GM12878 (cell line): ENCODE measurements at regions not wholly inside any gene's neighbourhood (a gene's known extent, or its start where the extent isn't known, plus 50 kb on each side); places are given as distances from the start of the nearest gene placed in this dataset.

Source experiments
- ATAC-seq: fragments of 200-7000 bp; cut with Tn5 transposase; 3 replicates; pipeline ENCODE4 v1.9.1; 2020; ENCODE audit warnings: mild to moderate bottlenecking, moderate library complexity
- BruUV-seq: library from RNA; stranded (reverse); fragments of 400-500 nt; replicated peaks from 2 replicates; lab custom pipeline; 2021; lab: Mats Ljungman, UMichigan
- CTCF ChIA-PET: fragments of 300-600 bp; sonication (Branson Sonifier 250); formaldehyde crosslinking; extraction: SDS; loops from one replicate; lab custom pipeline; 2021; ENCODE audit warnings: inconsistent platforms; lab: Yijun Ruan, JAX
- POLR2A ChIA-PET: fragments of 350-600 bp; formaldehyde crosslinking; extraction: SDS; loops from one replicate; lab custom pipeline; 2021; ENCODE audit warnings: inconsistent platforms; lab: Charles Lee
- RAD21 ChIA-PET: fragments of 300-600 bp; sonication (Branson Sonifier 250); formaldehyde crosslinking; loops from one replicate; lab custom pipeline; 2023; ENCODE audit warnings: antibody characterized with exemption; ENCODE audit not compliant: unreplicated experiment; lab: Charles Lee
- SMC1A ChIA-PET: fragments of 300-600 bp; sonication (Branson Sonifier 250); formaldehyde crosslinking; loops from one replicate; lab custom pipeline; 2023; ENCODE audit not compliant: unreplicated experiment, uncharacterized antibody; lab: Charles Lee
- DNase-seq: peaks from one replicate; pipeline ENCODE4 v3.0.0-alpha.2; 2011; ENCODE audit warnings: low read depth, low spot score
- FAIRE-seq: peaks from 3 replicates; lab custom pipeline; 2011; peaks lifted over from hg19 to GRCh38; lab: Jason Lieb, UNC
- H2AFZ ChIP-seq: 2 replicates; pipeline ENCODE4 v1.6.0; 2011; ENCODE audit warnings: low read depth, low read length, control low read depth; ENCODE audit not compliant: control insufficient read depth
- H3K27ac ChIP-seq: 2 replicates; pipeline ENCODE4 v1.5.1; 2011; ENCODE audit warnings: control low read depth; ENCODE audit not compliant: control insufficient read depth, insufficient read depth
- H3K27me3 ChIP-seq, 2 experiments: replicated peaks in 1 of 2; 2 replicates each; pipeline versions ENCODE4 v1.6.0 to v1.6.1; 2011; ENCODE audit warnings: low read length in 1 of 2; ENCODE audit not compliant: control insufficient read depth in 2 of 2, insufficient read depth in 2 of 2
- H3K36me3 ChIP-seq, 2 experiments: 2 replicates each; pipeline ENCODE4 v1.5.1; 2011; ENCODE audit warnings: low read length in 1 of 2; ENCODE audit not compliant: control insufficient read depth in 2 of 2, insufficient read depth in 2 of 2
- H3K4me1 ChIP-seq: 2 replicates; pipeline ENCODE4 v1.6.1; 2011; ENCODE audit warnings: mild to moderate bottlenecking, low read length, moderate library complexity, mixed read lengths; ENCODE audit not compliant: control insufficient read depth, insufficient read depth
- H3K4me2 ChIP-seq: 2 replicates; pipeline ENCODE4 v1.6.0; 2011; ENCODE audit warnings: control low read depth; ENCODE audit not compliant: control insufficient read depth, insufficient read depth
- H3K4me3 ChIP-seq: fragments of 200-600 bp; sonication (generic); 2 replicates; pipeline ENCODE4 v1.5.1; 2016
- H3K79me2 ChIP-seq: 2 replicates; pipeline ENCODE4 v1.6.0; 2011; ENCODE audit warnings: low read length; ENCODE audit not compliant: control insufficient read depth, insufficient read depth
- H3K9ac ChIP-seq: 2 replicates; pipeline ENCODE4 v1.8.0; 2011; ENCODE audit warnings: low read length, control low read depth, mixed read lengths; ENCODE audit not compliant: control insufficient read depth, insufficient read depth
- H3K9me3 ChIP-seq: replicated peaks from 3 replicates; pipeline ENCODE4 v1.5.1; 2011; ENCODE audit warnings: mild to moderate bottlenecking, low read length; ENCODE audit not compliant: control insufficient read depth, insufficient read depth
- H4K20me1 ChIP-seq: 2 replicates; pipeline ENCODE4 v1.6.0; 2011; ENCODE audit not compliant: control insufficient read depth, insufficient read depth
- CBX5 ChIP-seq: sonication (generic); IDR thresholded peaks from 2 replicates; pipeline ENCODE4 v1.6.1; 2016; ENCODE audit warnings: low read depth, moderate library complexity, mild to moderate bottlenecking, inconsistent platforms
- SIN3A ChIP-seq: IDR thresholded peaks from 2 replicates; pipeline ENCODE4 v1.6.1; 2012; ENCODE audit warnings: low read depth, low read length, improper control_type of control experiment
- SPI1 ChIP-seq: IDR thresholded peaks from 2 replicates; pipeline ENCODE4 v1.6.1; 2011; ENCODE audit warnings: low read depth, mild to moderate bottlenecking, low read length, moderate library complexity, borderline replicate concordance; ENCODE audit not compliant: insufficient read depth
- ZBTB4 ChIP-seq: fragments of 450-650 bp; formaldehyde crosslinking; IDR thresholded peaks from 2 replicates; pipeline ENCODE4 v1.4.0; 2022; ENCODE audit warnings: mild to moderate bottlenecking, moderate library complexity
- ZNF207 ChIP-seq: fragments of 450-650 bp; IDR thresholded peaks from 2 replicates; pipeline ENCODE4 v1.6.1; 2014; ENCODE audit warnings: antibody characterized with exemption, mild to moderate bottlenecking, borderline replicate concordance
- ZNF384 ChIP-seq: IDR thresholded peaks from 2 replicates; pipeline ENCODE4 v1.6.1; 2012; ENCODE audit warnings: low read depth, mild to moderate bottlenecking, low read length, improper control_type of control experiment, borderline replicate concordance
- WGBS: methylation state at CpG from one replicate; pipeline ENCODE4 v1.1.6; 2016; ENCODE audit warnings: low lambda C conversion rate; ENCODE audit not compliant: insufficient replicate concordance, insufficient coverage; ENCODE audit errors: missing lambda C conversion rate; 5-methylcytosine and 5-hydroxymethylcytosine counted together
- in situ Hi-C: fragments of 300-500 bp; cut with MboI; formaldehyde crosslinking; loops from 9 replicates; pipeline ENCODE4 v1.14.3; 2018; ENCODE audit warnings: mixed read lengths
- intact Hi-C: fragments of 100-400 bp; cut with micrococcal nuclease; formaldehyde crosslinking; loops from one replicate; pipeline ENCODE4 v1.14.2; 2022; ENCODE audit not compliant: unreplicated experiment

- ChIA-PET RAD21 (no interaction called here), SMC1A (interaction anchor here (0.6 kb wide), 1 partner anchor 169 kb away, joined by 3 read pairs; no protein-coding TSS in a partner anchor), CTCF (no interaction called here), POLR2A (no interaction called here)
- 77% methylated on average over 3 of the region's 3 CpGs for WGBS
- no peaks in the 10 kb centered on the region for H3K27me3 ChIP-seq
- no peaks in the 10 kb centered on the region for H4K20me1 ChIP-seq
- no peaks in the 10 kb centered on the region for H3K79me2 ChIP-seq
- H2AFZ ChIP-seq = no peak overlapping the region
- DNase-seq (no peak), ATAC-seq (no peak), FAIRE-seq (no peak)
- intact Hi-C loops = no loop called here
- peaks cover 33% of the 10 kb centered on the region for H3K9me3 ChIP-seq
- H3K36me3 ChIP-seq = no peaks in the 10 kb centered on the region
- H3K4me2 ChIP-seq = no peak overlapping the region
- H3K9ac ChIP-seq = no peak overlapping the region
- H3K4me1 ChIP-seq = peaks cover 8% of the 10 kb centered on the region
- H3K4me3 ChIP-seq = no peak overlapping the region
- no peak for TF ChIP-seq SPI1
- TF ChIP-seq ZBTB4 (CRISPR knock-in tag) = no peak
- no peak for TF ChIP-seq ZNF384
- TF ChIP-seq ZNF207 = no peak
- no peak for TF ChIP-seq SIN3A
- TF ChIP-seq CBX5 = no peak
- TF ChIP-seq, all 136 proteins: peak for 0
- H3K27ac ChIP-seq = no peak overlapping the region
- no TSS peak for BruUV-seq
- in situ Hi-C loops = no loop called here
Measured at GRCh38 chr12:31903025-31903424, 56.2 kb upstream of the RESF1 start.
